DMS114 treated with DMSO at 0.1 percent for 48 hours (cell line): ENCODE measurements at regions not wholly inside any gene's neighbourhood (a gene's known extent, or its start where the extent isn't known, plus 50 kb on each side); places are given as distances from the start of the nearest gene placed in this dataset.
"Not testable (repeated sequence)": the region's sequence is repeated elsewhere in the genome, so short reads cannot be mapped to it uniquely, and the experiment has no call there.

Experiments
- DNase-seq: peaks from one replicate; lab custom pipeline; 2025; ENCODE audit not compliant: unreplicated experiment; lab: John Stamatoyannopoulos, UW

GRCh38 chr2:208607694-208608093 lies 201.1 kb downstream of the PTH2R start:
- no peak for DNase-seq

DNA sequence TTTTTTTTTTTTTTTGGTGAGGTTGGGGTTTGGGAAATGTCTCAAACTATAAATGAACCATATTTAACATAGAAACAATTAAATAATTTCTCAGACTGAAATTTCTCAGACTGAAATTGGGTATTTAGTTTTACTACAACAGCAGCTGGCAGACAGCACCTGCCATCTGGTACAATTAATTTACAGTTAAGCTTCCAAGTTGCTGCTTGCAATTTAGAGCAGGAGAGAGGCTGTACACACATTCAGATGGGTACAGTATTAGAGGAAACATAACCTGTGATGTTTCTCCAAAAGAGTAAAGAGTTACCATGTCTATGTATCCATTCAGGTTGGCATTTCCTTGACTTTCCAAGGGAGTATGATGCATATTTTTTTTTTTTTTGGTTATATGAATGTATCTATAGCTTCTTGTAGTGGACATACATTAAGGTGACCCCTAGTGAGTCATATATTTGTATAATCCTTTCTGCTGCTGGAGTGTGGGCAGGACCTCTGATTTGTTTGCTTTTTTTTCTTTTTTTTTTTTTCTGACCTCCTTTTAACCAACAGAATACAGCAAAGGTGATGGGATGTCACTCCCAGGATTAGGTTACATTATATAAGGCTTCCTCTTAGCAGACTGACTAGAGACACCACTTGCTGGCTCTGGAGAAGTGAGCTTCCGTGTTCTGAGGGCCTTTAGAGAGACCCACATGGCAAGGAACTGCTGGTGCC lies 201.7 kb downstream of the PTH2R start:
- no peak for DNase-seq

- DNase-seq: no peak
Observed at GRCh38 chr2:208609166-208609804, 202.7 kb downstream of the PTH2R start.

DNA sequence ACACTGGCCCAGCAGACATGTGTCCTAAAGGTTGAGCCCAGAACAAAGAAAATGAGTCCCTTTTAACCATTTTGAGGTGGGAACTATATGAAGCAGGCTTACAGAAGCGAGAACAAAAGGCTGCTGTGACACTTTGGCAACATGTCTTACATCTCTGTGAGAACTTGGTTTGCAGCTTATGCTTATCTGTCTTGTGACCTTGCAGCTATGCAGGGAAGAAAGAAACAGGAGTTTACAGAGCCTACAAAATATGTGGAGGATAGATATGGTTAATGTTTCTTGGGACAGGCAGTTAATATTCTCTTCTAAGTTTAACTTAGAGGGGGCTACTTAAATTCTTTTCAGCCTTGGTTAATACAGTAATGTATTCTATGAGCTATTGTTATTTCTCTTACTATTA lies 209.1 kb downstream of the PTH2R start:
- not testable (repeated sequence) for DNase-seq

- no peak for DNase-seq
Observed at GRCh38 chr2:208618220-208618619, 211.6 kb downstream of the PTH2R start.

DNA sequence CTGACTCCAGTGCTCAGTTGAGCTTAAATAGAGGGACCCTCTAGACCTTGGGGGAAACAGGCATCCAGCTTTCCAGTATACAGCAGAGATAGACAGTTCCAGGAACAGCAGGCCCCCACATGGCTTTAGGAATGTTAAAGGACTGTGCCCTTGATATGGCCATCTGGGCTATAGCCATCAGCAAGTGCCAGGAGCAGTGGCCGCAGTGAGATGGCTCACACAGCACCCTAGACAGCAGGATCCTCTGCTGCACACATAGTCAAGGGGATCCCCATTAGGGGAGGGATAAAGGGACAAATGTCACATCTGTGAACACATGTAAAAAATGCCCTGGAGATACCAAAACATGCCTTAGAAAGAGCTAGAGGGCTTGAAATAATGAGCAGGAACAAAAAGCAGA lies 213.4 kb downstream of the PTH2R start:
- DNase-seq: no peak

GRCh38 chr2:208620487-208620978 lies 213.9 kb downstream of the PTH2R start:
- no peak for DNase-seq

GRCh38 chr2:208627110-208627884 lies 220.7 kb downstream of the PTH2R start:
- no peak for DNase-seq

- no peak for DNase-seq
Observed at GRCh38 chr2:208627916-208628315, 221.3 kb downstream of the PTH2R start.

DNA sequence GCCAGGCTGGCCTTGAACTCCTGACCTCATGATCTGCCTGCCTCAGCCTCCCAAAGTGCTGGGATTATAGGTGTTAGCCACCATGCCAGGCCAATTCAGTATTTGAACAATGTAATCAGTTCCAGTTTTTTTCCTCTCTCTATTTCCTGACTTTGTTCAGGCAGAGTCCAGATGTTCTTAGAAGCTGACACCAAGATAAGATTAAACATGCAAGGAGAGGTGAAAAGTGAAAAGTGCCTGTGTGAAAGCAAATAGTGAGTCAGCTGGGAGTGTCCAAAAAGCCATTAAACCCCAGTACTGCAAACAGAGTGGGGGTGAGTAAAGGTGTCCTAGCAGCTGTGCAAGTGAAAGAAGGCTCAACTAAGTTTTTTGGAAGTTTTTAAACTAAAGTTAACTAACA lies 231.5 kb downstream of the PTH2R start:
- no peak for DNase-seq

- DNase-seq: no peak
Observed at GRCh38 chr2:208642125-208642779, 235.7 kb downstream of the PTH2R start.

DNA sequence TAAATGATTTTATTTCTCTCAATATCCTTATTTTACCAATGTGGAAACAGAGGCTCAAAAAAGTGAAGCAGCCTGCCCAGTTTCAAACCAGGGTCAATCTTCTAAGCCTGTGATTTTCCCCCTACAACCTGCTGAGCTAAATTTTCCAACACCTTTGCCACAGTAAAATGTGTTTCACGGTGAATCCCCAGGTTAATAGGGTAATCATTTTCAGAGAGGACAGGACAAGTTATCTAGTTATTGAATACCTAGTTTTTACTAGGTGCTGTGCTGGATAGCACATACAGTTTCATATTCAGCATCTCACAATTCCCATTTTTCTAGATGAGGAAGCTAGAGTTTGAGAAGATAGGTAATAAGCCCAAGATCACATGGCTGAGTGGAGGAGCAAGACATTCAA lies 236.6 kb downstream of the PTH2R start:
- no peak for DNase-seq

DNA sequence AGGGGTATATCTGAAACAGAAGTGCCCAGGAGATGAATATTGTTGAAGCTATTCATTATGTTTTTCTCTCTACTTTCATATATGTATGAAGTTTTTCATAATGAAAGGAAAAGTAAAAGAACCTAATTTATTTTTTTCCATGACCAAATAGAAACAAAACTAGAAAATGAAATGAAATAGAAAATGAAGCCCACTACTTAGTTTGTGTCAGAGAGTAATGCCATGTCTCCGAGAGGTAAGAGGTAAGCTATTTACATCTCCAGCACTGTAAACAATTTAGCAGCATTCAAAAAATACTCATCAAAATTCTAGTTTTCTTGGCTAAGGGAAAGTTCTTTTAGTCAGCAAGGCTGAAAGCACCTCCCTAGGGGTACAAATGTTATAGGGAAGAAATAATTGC lies 238.6 kb downstream of the PTH2R start:
- no peak for DNase-seq

GRCh38 chr2:208648368-208648767 lies 241.8 kb downstream of the PTH2R start:
- DNase-seq: no peak

- no peak for DNase-seq
Observed at GRCh38 chr2:208653383-208653782, 246.8 kb downstream of the PTH2R start.

GRCh38 chr2:208654056-208654455 lies 247.5 kb downstream of the PTH2R start:
- no peak for DNase-seq

GRCh38 chr2:208657468-208657867 lies 250.9 kb downstream of the PTH2R start:
- DNase-seq: no peak

- DNase-seq: no peak
Observed at GRCh38 chr2:208669394-208669793, 262.8 kb downstream of the PTH2R start.

DNA sequence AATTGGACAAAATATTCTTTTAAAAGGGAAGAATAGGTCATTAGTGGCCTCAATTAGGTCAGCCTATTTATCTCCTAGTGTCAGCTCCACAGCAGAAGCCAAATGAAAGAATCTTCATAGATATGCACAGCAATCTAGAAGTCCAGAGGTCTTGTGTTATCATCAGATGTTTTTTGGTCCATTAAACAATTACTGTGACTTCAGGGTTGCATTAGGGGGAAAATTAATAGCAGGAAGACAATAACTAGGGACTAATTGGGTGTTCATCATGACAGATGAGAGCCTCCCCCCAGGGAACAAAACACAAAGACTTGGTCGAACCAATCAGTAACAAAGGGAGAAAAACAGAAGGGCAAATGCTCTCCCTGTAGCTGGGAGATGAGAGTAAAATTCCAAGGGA lies 264.7 kb downstream of the PTH2R start:
- DNase-seq: no peak

DNA sequence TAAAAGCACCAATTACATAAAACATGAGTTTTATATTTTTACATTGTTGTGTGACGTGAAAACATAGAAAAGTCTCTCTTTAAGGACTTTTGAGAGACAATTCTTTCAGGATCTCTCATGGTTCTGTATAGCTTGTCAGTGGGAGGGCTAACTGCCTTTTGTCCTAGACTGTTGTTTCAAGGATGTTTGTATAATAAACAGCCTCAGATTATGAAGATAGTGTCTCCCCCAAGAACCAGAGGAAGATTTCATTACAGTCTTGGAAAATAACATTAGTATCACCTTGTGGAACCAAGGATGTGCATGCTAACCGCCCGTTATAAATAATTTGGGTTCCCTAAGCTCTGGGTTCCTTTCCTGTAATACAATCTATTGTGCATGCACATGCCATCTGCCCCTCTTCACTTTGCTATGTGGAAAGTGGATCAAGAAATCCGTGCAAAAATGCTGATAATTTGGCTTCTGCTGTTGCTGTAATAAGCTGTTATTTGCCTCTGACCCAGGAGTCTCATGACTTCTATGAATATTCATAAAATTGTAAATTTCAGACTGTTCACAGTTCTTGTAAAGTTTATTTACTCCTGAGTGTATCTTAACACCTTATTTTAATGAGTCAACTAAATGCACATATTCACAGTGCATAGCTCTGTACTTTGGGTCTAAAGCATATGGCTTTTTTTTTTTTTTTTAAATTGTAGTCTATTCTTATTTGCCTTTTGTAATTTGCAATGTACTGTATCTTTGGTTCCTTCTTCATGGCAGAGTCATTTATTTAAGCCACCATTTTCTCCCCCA lies 265.5 kb downstream of the PTH2R start:
- no peak for DNase-seq

DNA sequence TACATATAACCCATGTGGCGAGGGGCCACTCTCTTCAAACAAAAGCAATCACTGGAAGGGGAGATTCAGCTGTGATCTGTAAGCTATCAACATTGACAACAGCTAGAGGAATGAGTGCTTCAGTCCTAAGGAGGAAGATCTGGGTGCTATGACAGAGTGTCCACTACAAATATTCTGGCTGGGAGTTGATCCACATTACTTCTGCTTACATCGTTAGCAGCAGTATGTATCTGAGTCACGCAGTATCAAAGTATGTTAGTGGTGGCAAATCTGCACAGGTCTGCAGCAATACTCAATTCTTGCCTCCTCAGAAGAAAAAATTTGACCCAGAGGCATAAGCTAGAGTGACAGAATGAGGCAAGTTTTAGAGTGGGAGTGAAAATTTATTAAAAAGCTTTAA lies 267.0 kb downstream of the PTH2R start:
- DNase-seq: no peak
